COLO829 (cell line): ENCODE measurements at regions not wholly inside any gene's neighbourhood (a gene's known extent, or its start where the extent isn't known, plus 50 kb on each side); places are given as distances from the start of the nearest gene placed in this dataset.

Experiments
- DNase-seq: peaks from one replicate; pipeline ENCODE4 v3.0.0; 2012; ENCODE audit warnings: low spot score

GRCh38 chr5:8138884-8139283, 269.9 kb downstream of the MTRR start:
- no peak for DNase-seq

GRCh38 chr5:8150791-8151190, 281.8 kb downstream of the MTRR start:
- DNase-seq, result no peak

GRCh38 chr5:8156706-8157105, 287.8 kb downstream of the MTRR start:
- DNase-seq, result no peak

- no peak for DNase-seq
Measured at GRCh38 chr5:8157320-8157822, 288.4 kb downstream of the MTRR start.

- no peak for DNase-seq
Measured at GRCh38 chr5:8176101-8176693, 307.2 kb downstream of the MTRR start.

- DNase-seq, result no peak
Measured at GRCh38 chr5:8184455-8185063, 315.6 kb downstream of the MTRR start.

- DNase-seq, result no peak
Measured at GRCh38 chr5:8185852-8186251, 316.9 kb downstream of the MTRR start.

GRCh38 chr5:8188874-8189565, 320.1 kb downstream of the MTRR start:
- no peak for DNase-seq

- DNase-seq, result no peak
Measured at GRCh38 chr5:8192840-8193239, 323.9 kb downstream of the MTRR start.

- DNase-seq, result no peak
Measured at GRCh38 chr5:8196061-8196460, 327.1 kb downstream of the MTRR start.

- DNase-seq, result no peak
Measured at GRCh38 chr5:8208307-8208706, 339.4 kb downstream of the MTRR start.

GRCh38 chr5:8209500-8209899, 340.6 kb downstream of the MTRR start:
- DNase-seq, result no peak

- DNase-seq, result no peak
Measured at GRCh38 chr5:8213701-8214240, 344.8 kb downstream of the MTRR start.

- no peak for DNase-seq
Measured at GRCh38 chr5:8216921-8217320, 348.0 kb downstream of the MTRR start.

- DNase-seq, result no peak
Measured at GRCh38 chr5:8226148-8226547, 357.2 kb downstream of the MTRR start.

- no peak for DNase-seq
Measured at GRCh38 chr5:8227112-8227511, 358.2 kb downstream of the MTRR start.

- DNase-seq, result no peak
Measured at GRCh38 chr5:8229551-8229950, 360.6 kb downstream of the MTRR start.

- DNase-seq, result no peak
Measured at GRCh38 chr5:8230868-8231267, 361.9 kb downstream of the MTRR start.

- DNase-seq, result no peak
Measured at GRCh38 chr5:8233479-8233878, 364.5 kb downstream of the MTRR start.

GRCh38 chr5:8234179-8234770, 365.3 kb downstream of the MTRR start:
- no peak for DNase-seq

GRCh38 chr5:8238080-8238479, 369.1 kb downstream of the MTRR start:
- no peak for DNase-seq

GRCh38 chr5:8239198-8239597, 370.2 kb downstream of the MTRR start:
- DNase-seq, result no peak

GRCh38 chr5:8239646-8240045, 370.7 kb downstream of the MTRR start:
- no peak for DNase-seq
